MM.1S (cell line): ENCODE measurements at regions not wholly inside any gene's neighbourhood (a gene's known extent, or its start where the extent isn't known, plus 50 kb on each side); places are given as distances from the start of the nearest gene placed in this dataset.

Source experiments
- DNase-seq: peaks from one replicate; pipeline ENCODE4 v3.0.0-alpha.2; 2015
- H2AFZ ChIP-seq: fragments of 300-600 bp; sonication (generic); 2 replicates; pipeline ENCODE4 v1.6.0; 2016; ENCODE audit warnings: antibody characterized with exemption, low read length
- H3F3A ChIP-seq: fragments of 300-600 bp; sonication (generic); 2 replicates; pipeline ENCODE4 v1.6.1; 2016; ENCODE audit warnings: mild to moderate bottlenecking, antibody characterized with exemption, low read length, moderate library complexity, mixed read lengths; ENCODE audit not compliant: insufficient read depth
- H3K27ac ChIP-seq: fragments of 300-600 bp; sonication (generic); 2 replicates; pipeline ENCODE4 v1.5.1; 2016; ENCODE audit warnings: mild to moderate bottlenecking, low read length
- H3K27me3 ChIP-seq: fragments of 300-600 bp; sonication (generic); replicated peaks from 2 replicates; pipeline ENCODE4 v1.6.0; 2016; ENCODE audit warnings: low read length; ENCODE audit not compliant: insufficient read depth
- H3K36me3 ChIP-seq: fragments of 300-600 bp; sonication (generic); replicated peaks from 2 replicates; pipeline ENCODE4 v1.6.1; 2016; ENCODE audit warnings: mild to moderate bottlenecking, low read length, mixed read lengths; ENCODE audit not compliant: insufficient read depth
- H3K4me1 ChIP-seq: fragments of 300-600 bp; sonication (generic); 2 replicates; pipeline ENCODE4 v1.6.1; 2016; ENCODE audit warnings: low read length, mixed read lengths
- H3K4me2 ChIP-seq: fragments of 300-600 bp; sonication (generic); 2 replicates; pipeline ENCODE4 v1.6.0; 2016; ENCODE audit warnings: low read depth, low read length
- H3K4me3 ChIP-seq: fragments of 300-600 bp; sonication (generic); 2 replicates; pipeline ENCODE4 v1.5.1; 2016; ENCODE audit warnings: low read length, mixed read lengths
- H3K79me2 ChIP-seq: fragments of 300-600 bp; sonication (generic); 2 replicates; pipeline ENCODE4 v1.6.1; 2016; ENCODE audit warnings: mixed run types, low read length, mixed read lengths
- H3K9ac ChIP-seq: fragments of 300-600 bp; sonication (generic); 2 replicates; pipeline ENCODE4 v1.6.1; 2016; ENCODE audit warnings: low read length, mixed read lengths
- H3K9me2 ChIP-seq: fragments of 300-600 bp; sonication (generic); replicated peaks from 2 replicates; pipeline ENCODE4 v1.6.1; 2016; ENCODE audit warnings: mild to moderate bottlenecking, low read length, mixed read lengths; ENCODE audit not compliant: insufficient read depth
- H3K9me3 ChIP-seq: fragments of 300-600 bp; sonication (generic); replicated peaks from 2 replicates; pipeline ENCODE4 v1.6.1; 2016; ENCODE audit warnings: mild to moderate bottlenecking, low read length, mixed read lengths; ENCODE audit not compliant: insufficient read depth
- H4K20me1 ChIP-seq: fragments of 300-600 bp; sonication (generic); 2 replicates; pipeline ENCODE4 v1.6.1; 2016; ENCODE audit warnings: mild to moderate bottlenecking, low read length, moderate library complexity, mixed read lengths; ENCODE audit not compliant: insufficient read depth
- EZH2 ChIP-seq: fragments of 300-600 bp; sonication (generic); optimal IDR thresholded peaks from 2 replicates; pipeline ENCODE3; 2017; ENCODE audit warnings: low read depth, mild to moderate bottlenecking, antibody characterized with exemption, low read length, mixed read lengths
- EZH2phosphoT487 ChIP-seq: fragments of 300-600 bp; sonication (generic); IDR thresholded peaks from 2 replicates; pipeline ENCODE4 v1.6.1; 2018; ENCODE audit warnings: antibody characterized with exemption, low read length
- TF ChIP-seq, protein P1 (sequence below): fragments of 300-600 bp; sonication (generic); IDR thresholded peaks from 2 replicates; pipeline ENCODE4 v1.5.1; 2016; ENCODE audit warnings: antibody characterized with exemption, low read length, mixed read lengths

GRCh38 chr12:11958221-11959091 is 112.3 kb upstream of the BCL2L14 start:
- H3K4me3 ChIP-seq = no peak overlapping the region
- H2AFZ ChIP-seq = no peak overlapping the region
- no peaks in the 10 kb centered on the region for H3K9me2 ChIP-seq
- peaks cover 12% of the 10 kb centered on the region for H3K4me1 ChIP-seq
- H3K9ac ChIP-seq = no peak overlapping the region
- no peaks in the 10 kb centered on the region for H3K36me3 ChIP-seq
- TF ChIP-seq EZH2phosphoT487 (no peak), EZH2 (no peak)
- TF ChIP-seq, protein P1, sequence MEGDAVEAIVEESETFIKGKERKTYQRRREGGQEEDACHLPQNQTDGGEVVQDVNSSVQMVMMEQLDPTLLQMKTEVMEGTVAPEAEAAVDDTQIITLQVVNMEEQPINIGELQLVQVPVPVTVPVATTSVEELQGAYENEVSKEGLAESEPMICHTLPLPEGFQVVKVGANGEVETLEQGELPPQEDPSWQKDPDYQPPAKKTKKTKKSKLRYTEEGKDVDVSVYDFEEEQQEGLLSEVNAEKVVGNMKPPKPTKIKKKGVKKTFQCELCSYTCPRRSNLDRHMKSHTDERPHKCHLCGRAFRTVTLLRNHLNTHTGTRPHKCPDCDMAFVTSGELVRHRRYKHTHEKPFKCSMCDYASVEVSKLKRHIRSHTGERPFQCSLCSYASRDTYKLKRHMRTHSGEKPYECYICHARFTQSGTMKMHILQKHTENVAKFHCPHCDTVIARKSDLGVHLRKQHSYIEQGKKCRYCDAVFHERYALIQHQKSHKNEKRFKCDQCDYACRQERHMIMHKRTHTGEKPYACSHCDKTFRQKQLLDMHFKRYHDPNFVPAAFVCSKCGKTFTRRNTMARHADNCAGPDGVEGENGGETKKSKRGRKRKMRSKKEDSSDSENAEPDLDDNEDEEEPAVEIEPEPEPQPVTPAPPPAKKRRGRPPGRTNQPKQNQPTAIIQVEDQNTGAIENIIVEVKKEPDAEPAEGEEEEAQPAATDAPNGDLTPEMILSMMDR = no peak
- H3K79me2 ChIP-seq = no peaks in the 10 kb centered on the region
- H3K27me3 ChIP-seq = no peaks in the 10 kb centered on the region
- H3K27ac ChIP-seq = no peak overlapping the region
- H3F3A ChIP-seq = no peaks in the 10 kb centered on the region
- no peak for DNase-seq
- no peaks in the 10 kb centered on the region for H3K9me3 ChIP-seq
- H4K20me1 ChIP-seq = no peaks in the 10 kb centered on the region
- no peak overlapping the region for H3K4me2 ChIP-seq

- H3K27me3 ChIP-seq = no peaks in the 10 kb centered on the region
- no peak for DNase-seq
- no peaks in the 10 kb centered on the region for H3K79me2 ChIP-seq
- H3K9me2 ChIP-seq = no peaks in the 10 kb centered on the region
- no peak overlapping the region for H2AFZ ChIP-seq
- no peak for TF ChIP-seq EZH2
- TF ChIP-seq, protein P1 = no peak
- no peak overlapping the region for H3K27ac ChIP-seq
- H3F3A ChIP-seq = no peaks in the 10 kb centered on the region
- peaks cover 6% of the 10 kb centered on the region for H3K4me1 ChIP-seq
- no peak overlapping the region for H3K4me3 ChIP-seq
- H3K36me3 ChIP-seq = no peaks in the 10 kb centered on the region
- H3K9ac ChIP-seq = no peak overlapping the region
- no peaks in the 10 kb centered on the region for H4K20me1 ChIP-seq
- H3K9me3 ChIP-seq = no peaks in the 10 kb centered on the region
- H3K4me2 ChIP-seq = no peak overlapping the region
Measured at GRCh38 chr12:11959117-11959823, 111.5 kb upstream of the BCL2L14 start.

GRCh38 chr12:11960646-11961045 is 110.1 kb upstream of the BCL2L14 start:
- Histone ChIP-seq H3K4me2 (no peak overlapping the region), H3K9me3 (no peaks in the 10 kb centered on the region), H3K4me3 (no peak overlapping the region), H3K9me2 (no peaks in the 10 kb centered on the region), H2AFZ (no peak overlapping the region), H3K4me1 (no peaks in the 10 kb centered on the region), H3K27ac (no peak overlapping the region), H3K79me2 (no peaks in the 10 kb centered on the region), H3K9ac (no peak overlapping the region), H3F3A (no peaks in the 10 kb centered on the region), H3K36me3 (no peaks in the 10 kb centered on the region), H4K20me1 (no peaks in the 10 kb centered on the region), H3K27me3 (no peaks in the 10 kb centered on the region)
- no peak for TF ChIP-seq EZH2
- TF ChIP-seq, protein P1 = no peak
- no peak for TF ChIP-seq EZH2phosphoT487
- DNase-seq = no peak
